Hepatocyte (in vitro differentiated cells): ENCODE measurements at regions not wholly inside any gene's neighbourhood (a gene's known extent, or its start where the extent isn't known, plus 50 kb on each side); places are given as distances from the start of the nearest gene placed in this dataset.
"Not testable (repeated sequence)": the region's sequence is repeated elsewhere in the genome, so short reads cannot be mapped to it uniquely, and the experiment has no call there.

Source experiments
- EZH2phosphoT487 ChIP-seq: fragments of 200-600 bp; sonication (generic); IDR thresholded peaks from one replicate; pipeline ENCODE4 v1.6.1; 2018; ENCODE audit warnings: antibody characterized with exemption, mild to moderate bottlenecking, low read depth, moderate library complexity; ENCODE audit not compliant: unreplicated experiment, severe bottlenecking
- TF ChIP-seq, protein P1 (sequence below): fragments of 200-600 bp; sonication (generic); IDR thresholded peaks from 2 replicates; pipeline ENCODE4 v1.5.1; 2016; ENCODE audit warnings: antibody characterized with exemption, mild to moderate bottlenecking; ENCODE audit not compliant: poor library complexity

GRCh38 chr1:83442412-83442811 lies 556.5 kb downstream of the TTLL7 start:
- not testable (repeated sequence) for TF ChIP-seq EZH2phosphoT487
- TF ChIP-seq, protein P1, sequence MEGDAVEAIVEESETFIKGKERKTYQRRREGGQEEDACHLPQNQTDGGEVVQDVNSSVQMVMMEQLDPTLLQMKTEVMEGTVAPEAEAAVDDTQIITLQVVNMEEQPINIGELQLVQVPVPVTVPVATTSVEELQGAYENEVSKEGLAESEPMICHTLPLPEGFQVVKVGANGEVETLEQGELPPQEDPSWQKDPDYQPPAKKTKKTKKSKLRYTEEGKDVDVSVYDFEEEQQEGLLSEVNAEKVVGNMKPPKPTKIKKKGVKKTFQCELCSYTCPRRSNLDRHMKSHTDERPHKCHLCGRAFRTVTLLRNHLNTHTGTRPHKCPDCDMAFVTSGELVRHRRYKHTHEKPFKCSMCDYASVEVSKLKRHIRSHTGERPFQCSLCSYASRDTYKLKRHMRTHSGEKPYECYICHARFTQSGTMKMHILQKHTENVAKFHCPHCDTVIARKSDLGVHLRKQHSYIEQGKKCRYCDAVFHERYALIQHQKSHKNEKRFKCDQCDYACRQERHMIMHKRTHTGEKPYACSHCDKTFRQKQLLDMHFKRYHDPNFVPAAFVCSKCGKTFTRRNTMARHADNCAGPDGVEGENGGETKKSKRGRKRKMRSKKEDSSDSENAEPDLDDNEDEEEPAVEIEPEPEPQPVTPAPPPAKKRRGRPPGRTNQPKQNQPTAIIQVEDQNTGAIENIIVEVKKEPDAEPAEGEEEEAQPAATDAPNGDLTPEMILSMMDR: not testable (repeated sequence)
